ENCODE measurements at regions not wholly inside any gene's neighbourhood (a gene's known extent, or its start where the extent isn't known, plus 50 kb on each side); places are given as distances from the start of the nearest gene placed in this dataset.

GRCh38 chr16:76612497-76612896 is 335.3 kb downstream of the CNTNAP4 start:
- in situ Hi-C loops (cut with MboI; ENCODE audit: low pct_unique_long_range_greater_than_20kb in 2 of 9, low sequenced_read_pairs in 9 of 9, unreplicated experiment in 9 of 9), result no loop called here
- ATAC-seq (replicated peaks in 6 of 8), result no peak
- H3K4me1 ChIP-seq (replicated peaks in 1 of 2), result no peaks in the 10 kb centered on the region
- WGBS, 10 experiments, result 0 to 67% (median 19%) methylated on average over 1 of the region's 1 CpG; no CpG with 5 or more reads in 4 of the 10 experiments
- no peak overlapping the region for H3K4me3 ChIP-seq
- H3K27ac ChIP-seq, result no peak overlapping the region

- no peak overlapping the region for H3K27ac ChIP-seq
- no peaks in the 10 kb centered on the region for H3K4me1 ChIP-seq (replicated peaks in 1 of 2)
- in situ Hi-C loops (cut with MboI; ENCODE audit: low pct_unique_long_range_greater_than_20kb in 2 of 9, low sequenced_read_pairs in 9 of 9, unreplicated experiment in 9 of 9), result no loop called here
- H3K4me3 ChIP-seq, result no peak overlapping the region
- ATAC-seq (replicated peaks in 6 of 8), result peak in 1 of 8 experiments; percentile 66
Observed at GRCh38 chr16:76614269-76614668, 337.1 kb downstream of the CNTNAP4 start.

- Histone ChIP-seq H3K4me3 (no peak overlapping the region), H3K4me1 (replicated peaks in 1 of 2) (no peaks in the 10 kb centered on the region), H3K27ac (no peak overlapping the region)
- ATAC-seq (replicated peaks in 6 of 8), result no peak
- in situ Hi-C loops (cut with MboI; ENCODE audit: low pct_unique_long_range_greater_than_20kb in 2 of 9, low sequenced_read_pairs in 9 of 9, unreplicated experiment in 9 of 9), result no loop called here
- 0 to 100% (median 73%) methylated on average over 1 to 3 of the region's 3 CpGs; no CpG with 5 or more reads in 3 of the 10 experiments for WGBS, 10 experiments
Observed at GRCh38 chr16:76622876-76623275, 345.7 kb downstream of the CNTNAP4 start.

GRCh38 chr16:76634847-76635697 is 357.9 kb downstream of the CNTNAP4 start:
- no peak for ATAC-seq (replicated peaks in 6 of 8)

GRCh38 chr16:76639685-76640289 is 362.6 kb downstream of the CNTNAP4 start:
- Histone ChIP-seq H3K27ac (no peak overlapping the region), H3K4me3 (no peak overlapping the region), H3K4me1 (replicated peaks in 1 of 2) (no peaks in the 10 kb centered on the region)
- peak in 6 of 8 experiments; percentile 13 to 83 (median 56) for ATAC-seq (replicated peaks in 6 of 8)
- WGBS, 10 experiments, result 15 to 100% (median 65%) methylated on average over 1 to 8 of the region's 10 CpGs
- in situ Hi-C loops (cut with MboI; ENCODE audit: low pct_unique_long_range_greater_than_20kb in 2 of 9, low sequenced_read_pairs in 9 of 9, unreplicated experiment in 9 of 9), result loop anchor here in 1 of 9 experiments (25.0 kb wide), 1 partner anchor 352 kb away; the partner anchor contains the start of gene CNTNAP4

More at GRCh38 chr16:76634847-76635697, 357.9 kb downstream of the CNTNAP4 start:
- no peak overlapping the region for H3K4me3 ChIP-seq
- 0 to 100% (median 95%) methylated on average over 1 to 27 of the region's 36 CpGs for WGBS, 10 experiments
- no peaks in the 10 kb centered on the region for H3K4me1 ChIP-seq (replicated peaks in 1 of 2)
- in situ Hi-C loops (cut with MboI; ENCODE audit: low pct_unique_long_range_greater_than_20kb in 2 of 9, low sequenced_read_pairs in 9 of 9, unreplicated experiment in 9 of 9), result loop anchor here in 1 of 9 experiments (25.0 kb wide), 1 partner anchor 348 kb away; the partner anchor contains the start of gene CNTNAP4
- no peak overlapping the region for H3K27ac ChIP-seq

GRCh38 chr16:76650582-76650981 is 373.4 kb downstream of the CNTNAP4 start:
- WGBS, 10 experiments, result 36 to 100% (median 73%) methylated on average over 1 to 3 of the region's 3 CpGs; no CpG with 5 or more reads in 1 of the 10 experiments
- in situ Hi-C loops (cut with MboI; ENCODE audit: low pct_unique_long_range_greater_than_20kb in 2 of 9, low sequenced_read_pairs in 9 of 9, unreplicated experiment in 9 of 9), result loop anchor here in 5 of 9 experiments (10.0 to 25.0 kb wide), 3 partner anchors 512 to 863 kb away; no protein-coding TSS in a partner anchor

GRCh38 chr16:76653390-76654026 is 376.3 kb downstream of the CNTNAP4 start:
- in situ Hi-C loops (cut with MboI; ENCODE audit: low pct_unique_long_range_greater_than_20kb in 2 of 9, low sequenced_read_pairs in 9 of 9, unreplicated experiment in 9 of 9), result loop anchor here in 5 of 9 experiments (10.0 to 25.0 kb wide), 3 partner anchors 509 to 866 kb away; no protein-coding TSS in a partner anchor
- peak; percentile 55 to 93 (median 90) for ATAC-seq (replicated peaks in 6 of 8)
- WGBS, 10 experiments, result 0 to 8% (median 0%) methylated on average over 1 to 3 of the region's 3 CpGs; no CpG with 5 or more reads in 2 of the 10 experiments

More at GRCh38 chr16:76650582-76650981, 373.4 kb downstream of the CNTNAP4 start:
- H3K4me1 ChIP-seq (replicated peaks in 1 of 2), result peaks cover 0 to 13% of the 10 kb centered on the region in 2 donors
- peak in 1 of 8 experiments; percentile 65 for ATAC-seq (replicated peaks in 6 of 8)
- H3K4me3 ChIP-seq, result no peak overlapping the region
- H3K27ac ChIP-seq, result no peak overlapping the region

GRCh38 chr16:76654088-76654820 is 377.1 kb downstream of the CNTNAP4 start:
- peaks cover 6 to 29% of the 10 kb centered on the region in 2 donors for H3K4me1 ChIP-seq (replicated peaks in 1 of 2)
- in situ Hi-C loops (cut with MboI; ENCODE audit: low pct_unique_long_range_greater_than_20kb in 2 of 9, low sequenced_read_pairs in 9 of 9, unreplicated experiment in 9 of 9), result loop anchor here in 5 of 9 experiments (10.0 to 25.0 kb wide), 3 partner anchors 508 to 867 kb away; no protein-coding TSS in a partner anchor
- ATAC-seq (replicated peaks in 6 of 8), result no peak
- H3K4me3 ChIP-seq, result no peak overlapping the region
- WGBS, 10 experiments, result 0 to 100% (median 60%) methylated on average over 1 to 4 of the region's 4 CpGs; no CpG with 5 or more reads in 1 of the 10 experiments
- no peak overlapping the region for H3K27ac ChIP-seq

More at GRCh38 chr16:76653390-76654026, 376.3 kb downstream of the CNTNAP4 start:
- Histone ChIP-seq H3K4me3 (no peak overlapping the region), H3K4me1 (replicated peaks in 1 of 2) (peaks cover 6 to 29% of the 10 kb centered on the region in 2 donors), H3K27ac (no peak overlapping the region)

GRCh38 chr16:76656994-76657393 is 379.8 kb downstream of the CNTNAP4 start:
- peaks cover 6 to 29% of the 10 kb centered on the region in 2 donors for H3K4me1 ChIP-seq (replicated peaks in 1 of 2)
- WGBS, 10 experiments, result 0 to 100% (median 76%) methylated on average over 1 to 6 of the region's 6 CpGs; no CpG with 5 or more reads in 2 of the 10 experiments
- peak in 5 of 8 experiments; percentile 31 to 61 (median 50) for ATAC-seq (replicated peaks in 6 of 8)
- H3K27ac ChIP-seq, result peak overlapping the region in 1 of 2 donors; percentile 48
- no peak overlapping the region for H3K4me3 ChIP-seq
- in situ Hi-C loops (cut with MboI; ENCODE audit: low pct_unique_long_range_greater_than_20kb in 2 of 9, low sequenced_read_pairs in 9 of 9, unreplicated experiment in 9 of 9), result loop anchor here in 5 of 9 experiments (10.0 to 25.0 kb wide), 3 partner anchors 505 to 870 kb away; no protein-coding TSS in a partner anchor

- H3K4me3 ChIP-seq, result no peak overlapping the region
- peaks cover 6 to 23% of the 10 kb centered on the region in 2 donors for H3K4me1 ChIP-seq (replicated peaks in 1 of 2)
- H3K27ac ChIP-seq, result no peak overlapping the region
- ATAC-seq (replicated peaks in 6 of 8), result no peak
- WGBS, 10 experiments, result 13 to 81% (median 48%) methylated on average over 1 to 3 of the region's 3 CpGs
- in situ Hi-C loops (cut with MboI; ENCODE audit: low pct_unique_long_range_greater_than_20kb in 2 of 9, low sequenced_read_pairs in 9 of 9, unreplicated experiment in 9 of 9), result loop anchor here in 4 of 9 experiments (25.0 kb wide), 2 partner anchors 501 to 874 kb away; no protein-coding TSS in a partner anchor
Observed at GRCh38 chr16:76661691-76662235, 384.6 kb downstream of the CNTNAP4 start.

- in situ Hi-C loops (cut with MboI; ENCODE audit: low pct_unique_long_range_greater_than_20kb in 2 of 9, low sequenced_read_pairs in 9 of 9, unreplicated experiment in 9 of 9), result loop anchor here in 4 of 9 experiments (25.0 kb wide), 2 partner anchors 497 to 878 kb away; no protein-coding TSS in a partner anchor
- no peak overlapping the region for H3K27ac ChIP-seq
- no peak overlapping the region for H3K4me3 ChIP-seq
- 0 to 84% (median 64%) methylated on average over 2 to 4 of the region's 4 CpGs for WGBS, 10 experiments
- peaks cover 0 to 12% of the 10 kb centered on the region in 2 donors for H3K4me1 ChIP-seq (replicated peaks in 1 of 2)
- ATAC-seq (replicated peaks in 6 of 8), result no peak
Observed at GRCh38 chr16:76665571-76666275, 388.5 kb downstream of the CNTNAP4 start.

Measured in motor neuron (in vitro differentiated cells).